Stimulated activated CD8-positive, alpha-beta memory T cell treated with anti-CD3 and anti-CD28 coated beads, Interleukin-7, amount 100 ng/mL, for 24 hours (primary cell): ENCODE measurements at regions not wholly inside any gene's neighbourhood (a gene's known extent, or its start where the extent isn't known, plus 50 kb on each side); places are given as distances from the start of the nearest gene placed in this dataset.

Experiments
- DNase-seq: peaks from one replicate; pipeline ENCODE4 v3.0.0-alpha.2; 2020; ENCODE audit warnings: low read depth

DNA sequence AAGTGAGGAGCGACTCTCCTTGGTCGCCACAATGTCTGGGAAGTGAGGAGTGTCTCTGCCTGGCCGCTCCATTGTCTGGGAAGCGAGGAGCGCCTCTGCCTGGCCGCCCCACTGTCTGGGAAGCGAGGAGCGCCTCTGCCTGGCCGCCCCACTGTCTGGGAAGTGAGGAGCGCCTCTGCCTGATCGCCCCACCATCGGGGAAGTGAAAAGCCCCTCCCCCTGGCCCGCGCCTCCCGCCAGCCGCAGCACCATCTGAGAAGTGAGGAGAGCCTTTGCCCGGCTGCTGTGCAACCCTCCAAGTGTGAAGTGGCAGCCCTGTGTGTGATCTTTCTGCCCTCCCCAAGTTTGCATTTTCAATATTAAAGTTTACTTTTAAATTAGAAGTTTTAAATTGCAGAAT is 95.0 kb upstream of the PPP2R5A start:
- DNase-seq: no peak

GRCh38 chr1:212192261-212192998 is 92.8 kb upstream of the PPP2R5A start:
- no peak for DNase-seq

DNA sequence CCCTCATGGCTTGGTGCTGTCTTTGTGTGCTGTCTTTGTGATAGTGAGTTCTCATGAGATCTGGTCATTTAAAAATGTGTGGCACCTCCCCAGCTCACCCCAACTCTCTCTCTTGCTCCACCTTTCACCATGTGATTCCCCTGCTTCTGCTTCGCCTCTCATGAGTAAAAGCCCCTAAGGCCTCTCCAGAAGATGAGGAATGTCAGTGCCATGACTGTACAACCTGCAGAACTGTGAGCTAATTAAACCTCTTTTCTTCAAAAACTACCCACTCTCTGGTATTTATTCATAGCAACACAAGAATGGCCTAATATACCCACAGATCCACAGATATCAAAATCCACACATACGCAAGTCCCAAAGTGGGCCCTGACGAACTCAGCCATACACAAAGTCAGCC is 88.9 kb upstream of the PPP2R5A start:
- DNase-seq: no peak

- DNase-seq: no peak
Observed at GRCh38 chr1:212201461-212201860, 83.7 kb upstream of the PPP2R5A start.

GRCh38 chr1:212203630-212204029 is 81.6 kb upstream of the PPP2R5A start:
- DNase-seq: no peak

DNA sequence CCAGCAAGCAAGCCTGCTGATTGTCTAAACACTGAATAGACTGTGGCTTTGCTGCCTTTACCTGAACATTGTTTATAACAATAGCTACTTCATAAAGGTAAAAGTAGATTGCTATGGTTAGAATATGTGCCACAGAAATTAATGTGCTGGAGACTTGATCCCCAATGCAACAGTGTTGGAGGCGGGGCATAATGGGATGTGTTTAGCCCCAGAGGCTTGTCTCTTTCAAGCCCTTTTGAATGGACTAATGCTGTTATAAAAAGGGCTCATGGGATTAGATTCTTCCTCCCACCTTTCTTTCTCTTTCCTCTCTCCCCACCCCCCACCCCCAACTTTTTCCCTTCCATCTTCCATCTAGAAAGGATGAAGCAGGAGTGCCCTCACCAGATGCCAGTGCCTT is 80.2 kb upstream of the PPP2R5A start:
- no peak for DNase-seq

- DNase-seq: no peak
Observed at GRCh38 chr1:212205843-212206242, 79.4 kb upstream of the PPP2R5A start.

DNA sequence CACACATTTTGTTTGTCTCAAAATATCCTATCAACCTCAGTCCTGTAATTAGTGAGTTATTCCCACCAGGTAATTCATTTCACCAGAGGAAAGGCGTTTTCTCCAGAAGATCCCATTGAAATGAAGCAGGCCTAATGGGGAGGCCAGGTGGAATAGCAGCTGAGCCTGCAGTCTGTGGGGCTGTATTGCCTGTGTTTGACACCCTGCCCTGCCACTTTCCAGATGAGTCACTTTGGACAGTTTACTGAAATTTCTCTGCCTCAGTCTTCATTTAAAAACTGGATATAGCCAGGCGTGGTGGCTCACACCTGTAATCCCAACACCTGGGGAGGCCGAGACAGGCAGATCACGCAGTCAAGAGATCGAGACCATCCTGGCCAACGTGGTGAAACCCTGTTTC is 78.1 kb upstream of the PPP2R5A start:
- no peak for DNase-seq

DNA sequence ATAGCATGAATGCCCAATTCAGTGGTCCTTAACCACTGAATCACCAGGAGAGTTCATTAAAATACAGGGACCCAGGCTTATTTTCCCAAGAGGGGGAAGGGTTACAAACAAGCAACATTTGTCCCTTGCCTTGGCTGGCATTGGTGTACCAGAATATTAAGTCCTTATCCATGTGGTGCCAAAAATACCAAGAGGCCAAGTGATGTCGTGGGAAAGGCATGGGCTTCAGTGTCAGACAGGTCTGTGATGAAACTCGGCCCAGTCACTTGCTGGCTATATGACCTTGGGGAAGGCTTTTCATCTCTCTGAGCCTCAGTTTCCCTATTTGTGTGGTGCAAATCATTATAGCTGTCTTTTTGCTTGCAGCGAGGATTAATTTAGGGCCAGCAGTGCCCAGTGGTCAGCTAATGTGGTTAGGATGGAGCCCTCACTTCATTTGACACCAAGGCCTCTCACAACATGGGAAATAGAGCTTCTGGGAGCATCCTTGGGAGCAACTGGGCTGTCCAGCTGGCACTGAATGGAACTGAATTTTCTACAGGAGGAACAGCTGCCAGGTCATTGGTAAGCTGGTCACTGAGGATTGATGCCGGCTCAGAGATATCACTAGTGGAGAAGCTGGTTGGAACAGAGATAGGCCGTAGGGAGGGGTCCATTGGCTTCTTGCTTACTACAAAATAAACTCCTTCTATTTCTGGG is 77.2 kb upstream of the PPP2R5A start:
- no peak for DNase-seq

DNA sequence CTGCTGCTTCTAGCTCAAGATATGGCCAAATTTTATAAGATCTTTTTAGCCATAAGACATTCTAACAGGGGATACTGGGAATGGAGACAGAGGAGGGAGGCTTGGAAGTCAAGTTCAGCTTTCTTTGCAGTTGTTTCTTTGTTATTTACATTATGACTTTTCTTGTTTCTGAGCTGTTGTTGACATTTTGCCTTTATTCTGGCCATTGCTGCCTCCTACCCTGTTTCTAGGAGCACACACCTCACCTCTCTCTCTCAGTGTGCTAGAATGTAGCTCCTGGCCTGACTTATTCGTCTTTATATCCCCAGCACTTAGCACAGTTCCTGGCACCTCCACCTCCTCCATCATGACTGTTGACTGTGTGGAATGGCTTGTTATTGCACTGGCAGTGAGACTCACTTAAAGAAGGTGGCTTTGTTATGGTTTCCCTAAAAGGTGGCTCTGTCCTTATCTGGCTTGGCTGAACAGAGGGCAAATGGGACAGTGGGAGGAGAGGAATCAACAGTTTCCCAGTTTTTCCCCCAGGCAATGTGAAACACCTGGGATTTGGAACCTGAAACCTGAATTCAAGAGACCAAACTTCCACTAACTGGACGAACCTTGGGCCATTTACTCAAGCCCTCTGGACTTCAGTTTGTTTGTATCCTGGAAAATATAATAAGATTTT is 76.1 kb upstream of the PPP2R5A start:
- DNase-seq: no peak

- DNase-seq: no peak
Observed at GRCh38 chr1:212211371-212211770, 73.8 kb upstream of the PPP2R5A start.

- DNase-seq: no peak
Observed at GRCh38 chr1:212212343-212212742, 72.9 kb upstream of the PPP2R5A start.

GRCh38 chr1:212212906-212213305 is 72.3 kb upstream of the PPP2R5A start:
- DNase-seq: no peak

DNA sequence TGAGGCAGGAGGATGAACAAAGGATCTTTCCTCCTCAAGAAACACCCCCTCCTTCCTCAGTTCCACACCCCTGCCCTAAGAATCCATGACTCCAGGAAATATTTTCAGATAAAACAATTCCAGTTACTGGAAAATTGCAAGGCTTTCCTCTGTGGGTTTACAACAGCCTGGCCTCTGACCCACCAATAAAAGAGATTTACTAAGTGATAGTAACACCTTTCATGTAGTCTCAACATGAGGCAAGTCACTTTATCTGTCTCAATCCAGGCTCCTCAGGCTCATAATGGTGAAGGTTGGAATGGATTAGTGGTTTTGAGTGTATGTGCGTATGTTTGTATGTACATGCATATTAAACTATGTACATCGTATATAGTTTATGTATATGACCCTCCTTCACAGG is 71.4 kb upstream of the PPP2R5A start:
- DNase-seq: no peak

DNA sequence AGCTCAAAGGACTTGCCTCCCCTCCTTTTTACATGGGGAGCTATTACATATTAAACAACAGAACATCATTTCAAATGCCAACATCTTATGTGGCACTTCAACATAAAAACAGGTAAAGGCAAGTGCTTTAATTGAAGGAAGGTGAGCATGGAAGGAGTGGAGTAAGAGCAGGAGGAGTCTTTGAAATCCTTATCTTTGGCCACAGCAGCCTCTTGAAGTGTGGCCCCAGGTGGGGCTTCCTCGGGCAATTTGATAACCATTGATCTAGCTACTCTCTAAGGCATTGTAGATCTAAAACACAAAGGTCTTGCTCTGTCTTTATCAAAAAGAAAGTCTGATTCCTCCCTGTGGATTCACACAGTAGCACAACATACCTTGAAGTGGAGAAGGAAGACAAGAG is 70.9 kb upstream of the PPP2R5A start:
- no peak for DNase-seq

- no peak for DNase-seq
Observed at GRCh38 chr1:212215910-212216309, 69.3 kb upstream of the PPP2R5A start.

- DNase-seq: no peak
Observed at GRCh38 chr1:212217633-212218032, 67.6 kb upstream of the PPP2R5A start.

GRCh38 chr1:212218065-212218464 is 67.1 kb upstream of the PPP2R5A start:
- DNase-seq: no peak

DNA sequence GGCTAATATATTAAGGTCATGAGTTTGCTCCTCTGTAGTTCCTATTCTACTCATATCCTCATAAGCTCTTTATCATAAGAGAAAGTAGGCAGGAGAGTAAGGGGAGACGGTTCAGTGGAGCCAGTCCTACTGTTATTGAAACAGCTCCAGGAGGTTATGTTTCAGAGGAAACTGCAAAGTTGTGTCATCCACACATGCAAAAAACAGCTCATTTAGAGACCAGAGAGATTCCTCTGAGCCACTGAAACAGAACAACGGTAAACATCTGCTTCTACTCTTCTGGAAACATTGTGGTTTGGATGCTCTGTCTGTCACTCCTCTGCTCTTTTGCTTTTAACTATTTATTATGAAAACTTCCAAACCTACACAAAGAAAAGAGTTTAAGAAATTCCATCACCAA is 66.3 kb upstream of the PPP2R5A start:
- DNase-seq: no peak

DNA sequence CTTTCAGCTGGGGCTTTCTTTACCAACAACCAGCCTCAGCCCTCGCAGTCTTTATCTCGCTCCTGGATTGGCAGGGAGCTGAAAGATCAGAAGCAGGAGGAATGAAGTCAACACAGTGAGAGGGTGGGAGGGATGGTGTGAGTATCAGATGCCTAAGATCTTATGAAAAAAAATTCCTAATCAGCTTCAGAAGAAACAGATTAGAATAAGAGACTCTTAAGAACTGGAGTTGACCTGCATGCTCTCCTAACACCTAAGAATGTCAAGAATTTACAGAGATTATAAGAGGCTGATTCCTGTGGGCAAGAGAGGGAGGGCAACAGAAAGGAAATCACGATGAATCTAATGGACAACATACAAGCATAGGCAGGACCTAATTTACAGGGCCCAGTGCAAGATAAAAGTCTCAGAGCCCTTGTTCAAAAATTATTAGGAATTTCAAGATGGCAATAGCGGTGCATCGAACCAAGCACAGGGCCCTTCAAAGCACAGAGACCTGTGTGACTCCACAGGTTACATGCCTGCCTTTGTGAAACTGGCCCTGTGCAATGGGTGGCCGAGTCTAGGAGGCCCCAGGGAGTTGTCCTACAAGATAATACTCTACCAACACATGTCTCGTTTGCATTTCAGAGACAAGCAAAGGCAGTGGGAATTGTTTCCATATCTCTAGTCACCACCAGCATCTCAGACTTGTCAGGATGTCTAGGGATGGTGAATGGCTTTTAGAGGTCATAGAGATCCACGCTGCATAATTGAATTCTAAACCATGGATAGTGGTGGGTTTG is 65.3 kb upstream of the PPP2R5A start:
- DNase-seq: no peak

- DNase-seq: no peak
Observed at GRCh38 chr1:212221801-212222200, 63.4 kb upstream of the PPP2R5A start.

- DNase-seq: no peak
Observed at GRCh38 chr1:212224102-212224501, 61.1 kb upstream of the PPP2R5A start.

- DNase-seq: peak; percentile 6
Observed at GRCh38 chr1:212225416-212225815, 59.8 kb upstream of the PPP2R5A start.
